CD4-positive, alpha-beta T cell (primary cell): ENCODE measurements at regions not wholly inside any gene's neighbourhood (a gene's known extent, or its start where the extent isn't known, plus 50 kb on each side); places are given as distances from the start of the nearest gene placed in this dataset.

ENCODE experiments used
- ATAC-seq: fragments of 200-7000 bp; cut with Tn5 transposase; one replicate; pipeline ENCODE4 v1.10.0; 2022; ENCODE audit warnings: mild to moderate bottlenecking; ENCODE audit not compliant: poor library complexity
- CTCF ChIA-PET: fragments of 350-600 bp; sonication (Branson Sonifier 250); formaldehyde crosslinking; loops from one replicate; lab custom pipeline; 2021; ENCODE audit warnings: antibody characterized with exemption, inconsistent platforms; lab: Charles Lee
- POLR2A ChIA-PET: fragments of 350-600 bp; sonication (Branson Sonifier 250); formaldehyde crosslinking; loops from one replicate; lab custom pipeline; 2021; ENCODE audit warnings: antibody characterized with exemption, inconsistent platforms; lab: Charles Lee
- DNase-seq, 14 experiments: peaks; one replicate each; pipeline ENCODE4 v3.0.0-alpha.2; 2013 to 2020; ENCODE audit warnings: mixed read lengths in 2 of 14
- H3K27ac ChIP-seq, 2 donors: one replicate each; pipeline versions ENCODE4 v1.5.1 to v1.7.0; 2013; ENCODE audit warnings: low read length in 2 of 2, low read depth in 1 of 2, mild to moderate bottlenecking in 1 of 2
- H3K27me3 ChIP-seq, 2 experiments: 1 replicate in 1 of 2; 2 replicates in 1 of 2; pipeline versions ENCODE4 v1.6.1 to v1.7.0; 2013; ENCODE audit warnings: low read length in 2 of 2, control low read depth in 1 of 2, mild to moderate bottlenecking in 1 of 2, moderate library complexity in 1 of 2; ENCODE audit not compliant: insufficient read depth in 2 of 2, control insufficient read depth in 1 of 2
- H3K36me3 ChIP-seq: one replicate; pipeline ENCODE4 v1.6.1; 2013; ENCODE audit warnings: low read length, control low read depth; ENCODE audit not compliant: insufficient read depth
- H3K4me1 ChIP-seq: one replicate; pipeline ENCODE4 v1.6.1; 2013; ENCODE audit warnings: low read length, control low read depth; ENCODE audit not compliant: insufficient read depth
- H3K4me3 ChIP-seq: one replicate; pipeline ENCODE4 v1.5.1; 2013; ENCODE audit warnings: mild to moderate bottlenecking, low read length, moderate library complexity
- H3K9me3 ChIP-seq, 2 experiments: 1 replicate in 1 of 2; 2 replicates in 1 of 2; pipeline versions ENCODE4 v1.6.1 to v1.7.0; 2013; ENCODE audit warnings: low read length in 2 of 2, mild to moderate bottlenecking in 2 of 2, control low read depth in 1 of 2, moderate library complexity in 1 of 2; ENCODE audit not compliant: control insufficient read depth in 1 of 2, insufficient read depth in 1 of 2
- H3K27ac Mint-ChIP-seq: one replicate; pipeline ENCODE4 v1.8.0; 2020; ENCODE audit warnings: mixed read lengths
- H3K27me3 Mint-ChIP-seq: one replicate; pipeline ENCODE4 v1.8.0; 2021; ENCODE audit warnings: mixed read lengths
- H3K36me3 Mint-ChIP-seq: one replicate; pipeline ENCODE4 v1.8.0; 2021; ENCODE audit warnings: low read depth, mixed read lengths
- H3K4me1 Mint-ChIP-seq: one replicate; pipeline ENCODE4 v1.8.0; 2021; ENCODE audit warnings: low read depth, mixed read lengths
- H3K4me3 Mint-ChIP-seq: one replicate; pipeline ENCODE4 v1.8.0; 2020; ENCODE audit warnings: mild to moderate bottlenecking, mixed read lengths
- H3K9me3 Mint-ChIP-seq: one replicate; pipeline ENCODE4 v1.8.0; 2020; ENCODE audit warnings: mixed read lengths
- intact Hi-C, 2 experiments: fragments of 100-400 bp; cut with DNase I in 1 of 2; cut with micrococcal nuclease in 1 of 2; formaldehyde crosslinking; loops; one replicate each; pipeline versions ENCODE4 v1.15.1 to v1.9.0; 2023 to 2025; cut with DNase I, micrococcal nuclease
- TF ChIP-seq, protein P1 (sequence below): fragments of 200-600 bp; IDR thresholded peaks from one replicate; pipeline ENCODE4 v1.8.0; 2022; ENCODE audit warnings: antibody characterized with exemption, mild to moderate bottlenecking

DNA sequence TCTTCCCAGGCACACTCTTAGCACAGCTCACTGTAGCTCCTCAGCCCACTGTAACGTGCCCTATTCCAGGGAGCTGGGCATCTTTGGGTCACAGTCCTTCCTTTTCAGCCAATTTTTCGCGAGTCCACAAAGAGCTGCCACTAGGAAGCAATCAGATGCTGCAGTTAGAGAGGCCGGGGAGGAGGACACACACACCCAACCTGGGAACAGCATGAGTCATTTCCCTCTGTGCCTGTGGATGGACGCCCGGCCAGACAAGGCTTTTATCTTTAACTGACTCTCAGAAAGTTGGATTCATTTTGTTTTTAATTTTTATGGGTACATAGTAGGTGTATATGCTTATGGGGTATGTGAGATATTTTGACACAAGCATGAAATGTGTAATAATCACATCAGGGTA, 918.6 kb downstream of the UQCRFS1 start:
- CTCF ChIA-PET, result no interaction called here
- TF ChIP-seq, protein P1, sequence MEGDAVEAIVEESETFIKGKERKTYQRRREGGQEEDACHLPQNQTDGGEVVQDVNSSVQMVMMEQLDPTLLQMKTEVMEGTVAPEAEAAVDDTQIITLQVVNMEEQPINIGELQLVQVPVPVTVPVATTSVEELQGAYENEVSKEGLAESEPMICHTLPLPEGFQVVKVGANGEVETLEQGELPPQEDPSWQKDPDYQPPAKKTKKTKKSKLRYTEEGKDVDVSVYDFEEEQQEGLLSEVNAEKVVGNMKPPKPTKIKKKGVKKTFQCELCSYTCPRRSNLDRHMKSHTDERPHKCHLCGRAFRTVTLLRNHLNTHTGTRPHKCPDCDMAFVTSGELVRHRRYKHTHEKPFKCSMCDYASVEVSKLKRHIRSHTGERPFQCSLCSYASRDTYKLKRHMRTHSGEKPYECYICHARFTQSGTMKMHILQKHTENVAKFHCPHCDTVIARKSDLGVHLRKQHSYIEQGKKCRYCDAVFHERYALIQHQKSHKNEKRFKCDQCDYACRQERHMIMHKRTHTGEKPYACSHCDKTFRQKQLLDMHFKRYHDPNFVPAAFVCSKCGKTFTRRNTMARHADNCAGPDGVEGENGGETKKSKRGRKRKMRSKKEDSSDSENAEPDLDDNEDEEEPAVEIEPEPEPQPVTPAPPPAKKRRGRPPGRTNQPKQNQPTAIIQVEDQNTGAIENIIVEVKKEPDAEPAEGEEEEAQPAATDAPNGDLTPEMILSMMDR, result no peak
- Histone ChIP-seq H3K4me3 (no peak overlapping the region), H3K4me1 (no peaks in the 10 kb centered on the region), H3K27ac (no peak overlapping the region), H3K27me3 (peaks cover 0 to 3% of the 10 kb centered on the region in 2 experiments), H3K9me3 (peaks cover 0 to 22% of the 10 kb centered on the region in 2 experiments), H3K36me3 (no peaks in the 10 kb centered on the region)
- Mint-ChIP-seq H3K27ac (no peak overlapping the region), H3K27me3 (no peaks in the 10 kb centered on the region), H3K9me3 (no peaks in the 10 kb centered on the region), H3K4me3 (no peak overlapping the region), H3K36me3 (no peaks in the 10 kb centered on the region), H3K4me1 (no peaks in the 10 kb centered on the region)
- POLR2A ChIA-PET, result no interaction called here
- intact Hi-C loops, result no loop called here
- DNase-seq, result no peak
- no peak for ATAC-seq

DNA sequence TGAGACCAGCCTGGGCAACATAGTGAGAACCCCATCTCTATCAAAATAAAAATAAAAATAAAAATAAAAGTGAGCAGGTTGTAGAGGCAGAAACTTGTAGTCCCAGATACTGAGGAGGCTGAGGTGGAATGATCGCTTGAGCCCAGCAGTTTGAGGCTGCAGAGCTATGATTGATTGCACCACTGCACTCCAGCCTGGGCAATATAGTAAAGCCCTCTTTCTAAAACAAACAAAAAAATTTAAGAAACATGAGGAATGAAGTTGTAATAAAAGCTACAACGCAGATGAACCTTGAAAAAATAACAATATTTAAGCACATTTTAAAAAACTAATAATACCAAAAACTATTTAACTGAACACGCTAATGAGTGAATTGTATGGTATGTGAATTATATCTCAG, 919.3 kb downstream of the UQCRFS1 start:
- Histone ChIP-seq H3K9me3 (peaks cover 0 to 25% of the 10 kb centered on the region in 2 experiments), H3K27me3 (peaks cover 0 to 3% of the 10 kb centered on the region in 2 experiments), H3K36me3 (no peaks in the 10 kb centered on the region), H3K27ac (no peak overlapping the region), H3K4me1 (no peaks in the 10 kb centered on the region), H3K4me3 (no peak overlapping the region)
- DNase-seq (no peak), ATAC-seq (no peak)
- H3K4me3 Mint-ChIP-seq, result no peak overlapping the region
- intact Hi-C loops, result no loop called here
- ChIA-PET CTCF (no interaction called here), POLR2A (no interaction called here)
- H3K27me3 Mint-ChIP-seq, result no peaks in the 10 kb centered on the region
- TF ChIP-seq, protein P1, result no peak
- no peaks in the 10 kb centered on the region for H3K9me3 Mint-ChIP-seq
- H3K36me3 Mint-ChIP-seq, result no peaks in the 10 kb centered on the region
- H3K4me1 Mint-ChIP-seq, result no peaks in the 10 kb centered on the region
- no peak overlapping the region for H3K27ac Mint-ChIP-seq

DNA sequence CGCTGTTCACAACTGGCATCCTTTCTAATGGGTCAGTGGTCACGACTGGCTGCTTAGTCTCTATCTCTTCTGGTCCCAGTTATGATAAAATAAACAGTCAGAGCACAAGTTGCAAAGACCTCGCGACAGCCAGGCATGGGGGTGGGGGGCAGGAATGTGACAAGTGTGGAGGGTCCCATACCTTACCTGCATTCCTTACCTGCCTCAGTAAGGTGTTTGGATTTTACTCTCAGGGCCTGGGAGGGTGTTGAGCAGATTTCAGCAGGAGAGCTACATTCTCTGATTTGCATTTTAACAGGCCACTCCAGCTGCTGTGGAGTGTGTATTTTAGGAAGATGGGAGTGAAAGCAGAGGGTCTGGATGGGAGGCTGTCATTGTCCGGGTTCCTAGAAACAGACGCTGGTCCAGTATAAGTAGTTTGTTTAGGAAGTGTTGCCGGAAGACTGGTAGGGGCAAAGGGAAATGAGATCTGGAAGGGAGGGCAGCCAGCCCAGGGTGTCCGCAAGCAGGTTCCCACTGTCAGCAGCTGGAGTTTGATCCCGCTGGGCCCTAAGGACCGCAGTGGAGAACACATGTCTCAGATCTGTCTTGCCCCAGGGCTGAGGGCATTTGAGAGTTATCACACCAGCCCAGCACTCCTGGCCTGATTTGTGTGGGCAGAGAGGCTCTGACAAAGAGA, 920.0 kb downstream of the UQCRFS1 start:
- ATAC-seq, result no peak
- CTCF ChIA-PET, result no interaction called here
- TF ChIP-seq, protein P1, result no peak
- Mint-ChIP-seq H3K36me3 (no peaks in the 10 kb centered on the region), H3K27ac (no peak overlapping the region), H3K4me1 (no peaks in the 10 kb centered on the region), H3K27me3 (no peaks in the 10 kb centered on the region), H3K4me3 (no peak overlapping the region), H3K9me3 (no peaks in the 10 kb centered on the region)
- Histone ChIP-seq H3K4me1 (no peaks in the 10 kb centered on the region), H3K36me3 (no peaks in the 10 kb centered on the region), H3K9me3 (peaks cover 0 to 30% of the 10 kb centered on the region in 2 experiments), H3K4me3 (no peak overlapping the region), H3K27me3 (peaks cover 0 to 3% of the 10 kb centered on the region in 2 experiments), H3K27ac (no peak overlapping the region)
- intact Hi-C loops, result no loop called here
- POLR2A ChIA-PET, result no interaction called here
- no peak for DNase-seq
